ENCODE measurements at regions not wholly inside any gene's neighbourhood (a gene's known extent, or its start where the extent isn't known, plus 50 kb on each side); places are given as distances from the start of the nearest gene placed in this dataset.

DNA sequence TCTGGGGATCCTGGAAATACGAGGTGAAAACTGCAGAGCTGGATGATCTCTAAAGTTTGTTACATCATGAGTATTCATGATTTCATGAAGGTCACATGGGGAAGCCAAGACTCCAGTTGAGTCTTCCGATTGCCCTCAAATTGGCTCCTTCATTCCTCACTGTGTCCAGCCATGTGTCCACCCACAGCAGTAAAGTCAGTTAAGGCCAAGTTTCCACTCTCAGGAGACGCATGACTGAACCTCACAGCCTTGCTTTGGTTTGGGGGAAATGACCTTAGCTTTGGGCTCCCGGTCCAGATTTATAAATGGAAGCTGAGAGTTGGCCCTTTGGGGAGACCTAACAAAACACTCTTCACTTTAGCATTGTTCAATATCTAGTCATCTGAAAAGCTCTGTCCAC lies 289.7 kb upstream of the MCTP2 start:
- no peak overlapping the region for H2AFZ ChIP-seq (ENCODE audit: low read depth)
- H3K9ac ChIP-seq: no peak overlapping the region
- ChIA-PET CTCF (interaction anchor here (1.9 kb wide), 1 partner anchor 17 kb away, joined by 5 read pairs; no protein-coding TSS in a partner anchor), POLR2A (no interaction called here)
- H3K27ac ChIP-seq (ENCODE audit: low read depth in 2 of 2, low read length in 1 of 2): no peak overlapping the region
- no peaks in the 10 kb centered on the region for H3K9me3 ChIP-seq
- H3K4me1 ChIP-seq (ENCODE audit: control insufficient read depth in 1 of 2, insufficient read depth in 2 of 2, low read depth in 1 of 2, low read length in 1 of 2): peaks cover 0 to 5% of the 10 kb centered on the region in 2 experiments; a peak in 2 of 4 replicates
- no peaks in the 10 kb centered on the region for H4K20me1 ChIP-seq (ENCODE audit: insufficient read depth)
- no peaks in the 10 kb centered on the region for H3K79me2 ChIP-seq (ENCODE audit: insufficient read depth)
- no peaks in the 10 kb centered on the region for H3K27me3 ChIP-seq (ENCODE audit: insufficient read depth)
- DNase-seq: no peak
- H3K4me2 ChIP-seq: no peak overlapping the region
- H3K9me2 ChIP-seq: no peaks in the 10 kb centered on the region
- no peak for TF ChIP-seq RFX5 (IDR thresholded peaks at IDR 0.05; ENCODE audit: low read length)
- TF ChIP-seq TCF12 (IDR thresholded peaks at IDR 0.05): no peak
- TF ChIP-seq SMC3 (IDR thresholded peaks at IDR 0.05; ENCODE audit: low read depth, low read length): no peak
- no peak overlapping the region for H3K4me3 ChIP-seq (ENCODE audit: low read depth in 2 of 2, low read length in 1 of 2)
- no peaks in the 10 kb centered on the region for H3K36me3 ChIP-seq (replicated peaks in 1 of 2; ENCODE audit: control insufficient read depth in 1 of 2, insufficient read depth in 2 of 2, low read length in 1 of 2)
- 47% methylated on average over 4 of the region's 4 CpGs for WGBS (ENCODE audit: low lambda C conversion rate)
- H3F3A ChIP-seq (replicated peaks; ENCODE audit: insufficient read depth): no peaks in the 10 kb centered on the region

DNA sequence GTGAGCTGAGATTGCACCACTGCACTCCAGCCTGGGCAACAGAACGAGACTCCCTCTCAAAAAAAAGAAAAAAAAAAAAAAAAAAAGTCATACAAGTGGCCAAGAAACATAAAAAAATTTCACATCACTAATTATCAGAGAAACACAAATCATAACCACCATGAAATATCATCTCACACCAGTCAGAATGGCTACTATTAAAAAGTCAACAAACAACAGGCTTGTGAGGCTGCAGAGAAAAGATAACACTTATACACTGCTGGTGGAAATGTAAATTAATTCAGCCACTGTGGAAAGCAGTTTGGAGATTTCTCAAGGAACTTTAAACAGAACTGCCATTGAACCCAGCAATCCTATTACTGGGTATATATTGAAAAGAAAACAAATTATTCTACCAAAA lies 291.1 kb upstream of the MCTP2 start:
- TF ChIP-seq RXRA (IDR thresholded peaks at IDR 0.05; ENCODE audit: borderline replicate concordance, low read depth) (no peak), TEAD4 (IDR thresholded peaks at IDR 0.05; ENCODE audit: borderline replicate concordance, insufficient read depth) (no peak), RCOR1 (IDR thresholded peaks at IDR 0.05; ENCODE audit: low read length) (no peak), RFX5 (IDR thresholded peaks at IDR 0.05; ENCODE audit: low read length) (no peak), ZBTB33 (IDR thresholded peaks at IDR 0.05; ENCODE audit: borderline replicate concordance, low read depth) (no peak), GABPA (IDR thresholded peaks at IDR 0.05; ENCODE audit: low read depth) (no peak)
- no peak overlapping the region for H3K4me2 ChIP-seq
- no peaks in the 10 kb centered on the region for H3K79me2 ChIP-seq (ENCODE audit: insufficient read depth)
- H3K9me3 ChIP-seq: no peaks in the 10 kb centered on the region
- no peak overlapping the region for H3K9ac ChIP-seq
- WGBS (ENCODE audit: low lambda C conversion rate): 5% methylated on average over 1 of the region's 1 CpG
- no peaks in the 10 kb centered on the region for H3K9me2 ChIP-seq
- H3K4me1 ChIP-seq (ENCODE audit: control insufficient read depth in 1 of 2, insufficient read depth in 2 of 2, low read depth in 1 of 2, low read length in 1 of 2): peaks cover 0 to 5% of the 10 kb centered on the region in 2 experiments; a peak in 2 of 4 replicates
- no peaks in the 10 kb centered on the region for H3K27me3 ChIP-seq (ENCODE audit: insufficient read depth)
- H3K27ac ChIP-seq (ENCODE audit: low read depth in 2 of 2, low read length in 1 of 2): no peak overlapping the region
- H3K36me3 ChIP-seq (replicated peaks in 1 of 2; ENCODE audit: control insufficient read depth in 1 of 2, insufficient read depth in 2 of 2, low read length in 1 of 2): no peaks in the 10 kb centered on the region
- no peak for DNase-seq
- H3K4me3 ChIP-seq (ENCODE audit: low read depth in 2 of 2, low read length in 1 of 2): no peak overlapping the region
- H3F3A ChIP-seq (replicated peaks; ENCODE audit: insufficient read depth): no peaks in the 10 kb centered on the region
- no peak overlapping the region for H2AFZ ChIP-seq (ENCODE audit: low read depth)
- ChIA-PET CTCF (interaction anchor here (0.6 kb wide), 1 partner anchor 446 kb away, joined by 3 read pairs; no protein-coding TSS in a partner anchor), POLR2A (no interaction called here)
- no peaks in the 10 kb centered on the region for H4K20me1 ChIP-seq (ENCODE audit: insufficient read depth)

- Histone ChIP-seq H3K4me1 (ENCODE audit: control insufficient read depth in 1 of 2, insufficient read depth in 2 of 2, low read depth in 1 of 2, low read length in 1 of 2) (peaks cover 0 to 3% of the 10 kb centered on the region in 2 experiments; a peak in 1 of 4 replicates), H2AFZ (ENCODE audit: low read depth) (no peak overlapping the region), H3K9me2 (no peaks in the 10 kb centered on the region), H3K9ac (no peak overlapping the region), H3K27me3 (ENCODE audit: insufficient read depth) (no peaks in the 10 kb centered on the region), H3K9me3 (no peaks in the 10 kb centered on the region), H3K36me3 (replicated peaks in 1 of 2; ENCODE audit: control insufficient read depth in 1 of 2, insufficient read depth in 2 of 2, low read length in 1 of 2) (no peaks in the 10 kb centered on the region), H4K20me1 (ENCODE audit: insufficient read depth) (no peaks in the 10 kb centered on the region), H3K4me3 (ENCODE audit: low read depth in 2 of 2, low read length in 1 of 2) (no peak overlapping the region), H3F3A (replicated peaks; ENCODE audit: insufficient read depth) (peaks cover 5% of the 10 kb centered on the region), H3K4me2 (no peak overlapping the region), H3K27ac (ENCODE audit: low read depth in 2 of 2, low read length in 1 of 2) (no peak overlapping the region), H3K79me2 (ENCODE audit: insufficient read depth) (no peaks in the 10 kb centered on the region)
- no peak for DNase-seq
- WGBS (ENCODE audit: low lambda C conversion rate): 41% methylated on average over 5 of the region's 5 CpGs
- ChIA-PET CTCF (no interaction called here), POLR2A (no interaction called here)
- TF ChIP-seq MAX (IDR thresholded peaks at IDR 0.05; ENCODE audit: low read depth): no peak
- TF ChIP-seq FOXM1 (IDR thresholded peaks at IDR 0.05; ENCODE audit: low read depth): no peak
- no peak for TF ChIP-seq PBX3 (IDR thresholded peaks at IDR 0.05)
- TF ChIP-seq TEAD4 (IDR thresholded peaks at IDR 0.05; ENCODE audit: borderline replicate concordance, insufficient read depth): no peak
- TF ChIP-seq YY1 (IDR thresholded peaks at IDR 0.05; ENCODE audit: low read depth): no peak
- no peak for TF ChIP-seq EZH2phosphoT487 (IDR thresholded peaks at IDR 0.05; ENCODE audit: borderline replicate concordance, low read depth)
These were observed 299.1 kb upstream of the MCTP2 start for GRCh38 chr15:93932164-93932776.

Data from SK-N-SH (cell line).